ENCODE measurements at regions not wholly inside any gene's neighbourhood (a gene's known extent, or its start where the extent isn't known, plus 50 kb on each side); places are given as distances from the start of the nearest gene placed in this dataset.

DNA sequence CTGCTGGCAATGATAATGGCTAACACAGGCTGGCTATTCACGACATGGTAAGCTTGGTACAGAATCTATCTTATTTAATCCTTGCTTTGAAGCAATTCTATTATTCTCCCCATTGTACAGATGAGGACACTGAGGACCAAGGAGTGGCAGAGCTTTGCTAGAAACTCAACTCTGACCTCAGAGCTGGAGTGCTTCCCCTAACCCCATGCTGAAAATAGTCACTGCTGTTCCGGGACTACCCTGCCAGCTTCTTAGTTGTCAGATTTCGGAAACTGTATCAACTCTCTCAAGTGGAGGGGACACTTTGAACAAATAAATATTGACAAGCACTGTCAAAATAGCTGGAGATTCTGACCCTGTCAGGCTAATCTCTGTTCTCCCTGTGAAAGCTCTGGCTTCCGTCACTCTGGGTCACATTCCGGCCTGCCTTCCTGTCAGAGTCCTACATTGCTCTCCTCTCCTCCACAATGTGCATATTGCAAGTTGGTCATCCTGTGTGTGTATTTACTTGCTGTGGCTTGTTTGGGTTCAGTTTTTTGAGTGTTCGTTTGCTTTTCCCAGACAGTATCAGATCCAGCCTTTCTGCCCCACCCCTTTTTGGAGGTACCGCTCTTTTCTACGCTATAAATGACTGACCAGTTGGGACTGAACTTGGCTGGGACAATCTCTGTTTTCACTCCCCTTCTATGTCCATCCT, 134.3 kb upstream of the MAP1B start:
- Histone ChIP-seq H3K9me3 (no peaks in the 10 kb centered on the region), H3K27me3 (no peaks in the 10 kb centered on the region), H3K36me3 (no peaks in the 10 kb centered on the region), H3K4me1 (peaks cover 0 to 32% of the 10 kb centered on the region in 2 donors), H3K27ac (peak overlapping the region; percentile 59 to 75), H3K4me3 (no peak overlapping the region)
- no peak for DNase-seq (ENCODE audit: low spot score)
- TF ChIP-seq CTCF (IDR thresholded peaks at IDR 0.05), result no peak

DNA sequence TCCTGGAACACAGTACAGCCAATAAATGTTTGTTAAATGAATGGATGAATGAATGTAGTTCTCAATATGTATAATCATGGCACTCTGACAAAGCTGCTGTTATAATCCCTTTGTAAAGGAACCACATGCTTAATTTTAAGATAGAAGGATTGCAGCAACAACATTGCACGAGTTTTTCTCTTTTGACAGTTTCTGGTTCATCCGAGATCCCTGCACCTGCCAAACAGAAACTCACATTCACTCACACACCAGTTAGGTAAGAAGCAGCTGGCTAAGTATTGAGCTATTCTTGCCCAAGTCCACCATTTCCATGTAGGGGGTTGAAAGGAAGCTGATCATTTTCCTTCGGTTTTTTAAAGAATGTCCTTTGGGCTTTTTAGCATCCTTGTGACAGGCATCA, 133.7 kb upstream of the MAP1B start:
- DNase-seq (ENCODE audit: low spot score), result no peak
- no peaks in the 10 kb centered on the region for H3K27me3 ChIP-seq
- no peak overlapping the region for H3K4me3 ChIP-seq
- H3K4me1 ChIP-seq, result peaks cover 0 to 32% of the 10 kb centered on the region in 2 donors
- no peak for TF ChIP-seq CTCF (IDR thresholded peaks at IDR 0.05)
- H3K27ac ChIP-seq, result peak overlapping the region; percentile 59 to 75
- H3K9me3 ChIP-seq, result no peaks in the 10 kb centered on the region
- H3K36me3 ChIP-seq, result no peaks in the 10 kb centered on the region

DNA sequence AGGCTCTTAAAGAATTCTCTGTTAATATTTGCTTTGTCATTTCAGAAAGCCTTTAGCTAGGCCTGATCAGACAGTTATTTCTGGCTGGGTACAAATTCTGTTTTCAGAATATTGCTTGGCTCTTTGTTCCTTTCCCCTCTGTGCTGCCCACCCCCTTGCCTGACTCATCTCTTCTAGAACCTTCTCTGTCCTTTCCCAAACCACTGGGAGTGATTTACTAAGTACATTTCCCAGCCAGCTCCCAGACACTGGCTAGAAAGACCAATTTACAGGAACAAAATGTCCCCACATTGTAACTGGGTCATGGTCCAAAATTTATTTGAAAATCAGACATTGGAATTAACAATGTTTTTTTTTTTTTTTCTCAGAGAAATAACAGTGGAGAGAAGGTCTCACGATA, 133.1 kb upstream of the MAP1B start:
- no peak for DNase-seq (ENCODE audit: low spot score)
- Histone ChIP-seq H3K9me3 (no peaks in the 10 kb centered on the region), H3K27ac (peak overlapping the region; percentile 59 to 75), H3K4me3 (no peak overlapping the region), H3K36me3 (no peaks in the 10 kb centered on the region), H3K4me1 (peaks cover 0 to 32% of the 10 kb centered on the region in 2 donors), H3K27me3 (no peaks in the 10 kb centered on the region)
- no peak for TF ChIP-seq CTCF (IDR thresholded peaks at IDR 0.05)

- no peaks in the 10 kb centered on the region for H3K36me3 ChIP-seq
- no peaks in the 10 kb centered on the region for H3K9me3 ChIP-seq
- peak overlapping the region; percentile 59 to 75 for H3K27ac ChIP-seq
- DNase-seq (ENCODE audit: low spot score), result no peak
- H3K27me3 ChIP-seq, result no peaks in the 10 kb centered on the region
- no peak for TF ChIP-seq CTCF (IDR thresholded peaks at IDR 0.05)
- no peak overlapping the region for H3K4me3 ChIP-seq
- H3K4me1 ChIP-seq, result peaks cover 0 to 32% of the 10 kb centered on the region in 2 donors
Measured at GRCh38 chr5:71974622-71975021, 132.7 kb upstream of the MAP1B start.

DNA sequence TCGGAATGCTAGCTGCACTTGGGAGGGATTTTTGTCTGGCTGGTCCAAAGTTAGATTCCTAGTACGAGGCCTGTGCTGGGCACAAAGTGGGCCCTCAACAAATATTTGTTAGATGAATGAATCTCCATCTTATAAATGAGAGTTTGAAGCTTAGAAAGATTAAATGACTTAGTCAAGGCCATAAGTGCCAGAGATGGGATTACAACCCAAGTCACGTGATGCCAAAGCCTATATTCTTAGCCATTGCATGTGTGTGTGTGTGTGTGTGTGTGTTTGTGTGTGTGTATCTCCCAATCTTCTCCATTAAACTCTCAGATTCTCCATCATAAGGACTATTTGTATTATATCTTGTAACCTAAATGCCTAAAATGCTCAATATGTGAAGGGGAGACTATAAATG, 130.8 kb upstream of the MAP1B start:
- no peak for DNase-seq (ENCODE audit: low spot score)

More for the DNA sequence above, 130.8 kb upstream of the MAP1B start:
- Histone ChIP-seq H3K9me3 (peaks cover 4 to 8% of the 10 kb centered on the region in 2 donors), H3K4me3 (no peak overlapping the region), H3K27me3 (no peaks in the 10 kb centered on the region), H3K36me3 (no peaks in the 10 kb centered on the region), H3K27ac (no peak overlapping the region), H3K4me1 (peaks cover 0 to 32% of the 10 kb centered on the region in 2 donors)
- no peak for TF ChIP-seq CTCF (IDR thresholded peaks at IDR 0.05)

All from right atrium auricular region (tissue), 2 donors.